ENCODE measurements at regions not wholly inside any gene's neighbourhood (a gene's known extent, or its start where the extent isn't known, plus 50 kb on each side); places are given as distances from the start of the nearest gene placed in this dataset.
A peak's percentile ranks its signal among the peaks of the same experiment; 100 is the strongest.

DNA sequence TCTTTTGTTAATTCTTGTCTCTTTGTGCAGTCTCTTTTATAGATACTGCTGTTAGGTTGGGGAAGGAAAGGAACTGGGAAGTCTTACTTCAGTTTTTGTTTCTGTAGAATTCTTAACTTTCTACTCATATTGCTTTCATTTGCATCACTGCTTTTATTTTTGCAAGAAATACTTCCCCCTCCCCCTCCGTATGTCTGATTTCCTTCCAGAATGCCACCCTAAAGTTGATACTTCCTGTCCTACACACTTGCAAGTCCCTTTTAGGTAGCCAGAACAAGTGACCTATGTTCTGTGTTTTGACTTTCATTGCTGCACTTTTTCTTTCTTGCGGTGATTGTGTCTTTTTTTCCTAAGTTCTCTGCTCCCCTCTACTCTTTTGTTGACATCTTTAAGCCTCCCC is 477.4 kb downstream of the RSL24D1 start:
- DNase-seq, result no peak

DNA sequence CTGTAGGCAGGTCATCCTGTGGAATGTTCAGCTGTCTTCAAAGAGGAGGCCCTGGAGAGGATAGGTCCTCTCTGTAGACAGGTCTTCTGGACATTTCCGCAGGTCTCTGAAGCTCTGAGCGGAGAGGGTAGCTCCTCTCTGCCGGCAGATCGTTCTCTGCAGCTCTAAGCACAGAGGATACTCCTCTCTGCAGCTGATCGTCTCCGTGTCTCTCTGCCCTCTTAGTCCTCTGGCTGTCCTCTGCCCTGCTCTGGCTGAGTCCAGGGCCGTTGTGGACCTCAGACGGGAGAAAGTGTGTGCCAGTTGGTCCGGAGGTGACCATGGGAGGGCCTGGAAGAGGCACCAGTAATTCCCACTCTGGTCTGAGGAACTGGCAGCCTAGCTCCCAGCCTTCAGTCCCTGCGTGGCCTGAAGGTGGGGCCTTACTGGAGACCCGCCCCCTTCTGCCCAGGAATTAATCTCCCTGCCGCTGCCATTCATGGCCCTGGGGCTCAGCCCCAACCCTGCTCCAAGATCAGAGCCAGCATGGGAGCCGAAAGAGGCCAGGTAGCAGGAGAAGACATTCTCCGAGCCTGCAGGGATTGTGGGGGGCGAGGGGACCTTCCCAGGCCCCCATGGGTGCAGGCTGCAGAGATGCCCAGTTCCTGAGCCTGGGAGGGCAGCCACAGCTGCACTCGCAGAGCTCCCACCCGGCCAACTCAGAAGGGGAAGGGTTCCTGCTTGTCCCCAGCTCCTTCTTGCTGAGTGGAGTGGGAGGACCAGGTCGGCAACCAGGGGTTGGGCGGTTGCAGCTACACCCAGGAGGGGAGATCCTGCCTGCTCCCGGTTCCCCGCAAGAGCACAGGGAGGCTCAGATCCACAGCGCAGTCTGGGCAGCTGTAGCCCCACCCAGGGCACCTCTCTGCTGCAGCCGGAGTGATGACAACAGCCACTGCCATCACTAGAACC is 488.7 kb downstream of the RSL24D1 start:
- DNase-seq, result no peak

DNA sequence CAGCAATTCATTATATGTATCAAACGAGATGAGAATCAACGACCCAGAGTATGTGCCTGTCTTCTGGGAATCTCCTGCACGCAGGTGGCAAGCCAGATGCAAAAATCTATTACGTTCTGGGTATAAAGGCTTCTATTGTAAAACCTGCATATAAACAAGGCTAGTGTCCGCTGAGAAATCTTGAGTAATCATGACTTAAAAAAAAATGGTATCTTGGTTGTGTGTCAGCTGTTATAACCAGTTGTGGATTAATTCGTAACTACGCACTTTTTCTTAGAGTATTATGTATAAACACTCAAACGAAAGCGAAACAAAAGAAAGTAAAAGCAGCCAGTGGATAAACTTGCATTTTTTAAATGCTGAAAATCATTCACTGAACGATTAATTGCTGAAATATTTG is 509.1 kb downstream of the RSL24D1 start:
- DNase-seq, result peak; percentile 49
